HG03469 (cell line): ENCODE measurements at regions not wholly inside any gene's neighbourhood (a gene's known extent, or its start where the extent isn't known, plus 50 kb on each side); places are given as distances from the start of the nearest gene placed in this dataset.
A peak's percentile ranks its signal among the peaks of the same experiment; 100 is the strongest.

Experiments
- ATAC-seq: cut with Tn5 transposase; IDR thresholded peaks from one replicate; pipeline ENCODE4 v1.9.1; 2021; ENCODE audit warnings: mild to moderate bottlenecking, moderate library complexity, moderate number of reproducible peaks; ENCODE audit not compliant: unreplicated experiment

DNA sequence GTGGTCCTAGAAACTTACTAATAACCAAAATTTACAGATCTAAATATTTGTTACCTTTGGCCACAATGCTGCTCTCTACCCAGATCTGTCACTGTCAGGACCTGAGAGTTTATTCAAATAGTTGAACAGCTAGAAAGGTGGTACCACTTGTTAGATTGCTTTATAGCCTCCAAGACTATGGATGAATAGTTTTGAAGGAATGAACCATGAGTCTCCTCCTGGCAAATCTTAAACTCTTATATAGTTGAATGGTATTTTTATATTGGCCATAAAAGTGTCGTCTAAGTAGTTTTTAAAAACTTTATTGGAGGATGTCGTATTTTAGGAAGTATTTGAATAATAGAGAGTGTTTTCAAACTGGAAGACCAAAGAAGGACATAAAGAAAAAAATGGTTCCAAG lies 178.7 kb downstream of the AHR start:
- no peak for ATAC-seq

DNA sequence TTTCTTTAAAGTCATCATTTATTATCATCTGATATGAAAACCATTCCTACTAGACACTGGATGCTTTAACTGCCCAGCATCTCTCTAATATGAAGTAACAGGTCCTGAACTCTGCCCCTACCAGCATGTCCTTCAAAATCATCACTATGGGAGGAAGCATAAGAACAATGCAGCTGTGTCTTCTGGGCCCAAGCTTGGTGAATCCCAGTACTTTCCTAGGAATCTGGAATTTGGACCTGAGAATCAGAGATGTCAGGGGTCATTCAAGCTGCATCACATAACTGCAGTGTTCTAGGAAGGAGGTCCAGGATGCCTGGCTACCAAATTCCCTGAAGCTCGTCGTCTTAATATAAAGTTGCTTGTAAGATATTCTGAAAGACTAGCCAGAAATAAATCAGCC lies 182.7 kb downstream of the AHR start:
- ATAC-seq = no peak

DNA sequence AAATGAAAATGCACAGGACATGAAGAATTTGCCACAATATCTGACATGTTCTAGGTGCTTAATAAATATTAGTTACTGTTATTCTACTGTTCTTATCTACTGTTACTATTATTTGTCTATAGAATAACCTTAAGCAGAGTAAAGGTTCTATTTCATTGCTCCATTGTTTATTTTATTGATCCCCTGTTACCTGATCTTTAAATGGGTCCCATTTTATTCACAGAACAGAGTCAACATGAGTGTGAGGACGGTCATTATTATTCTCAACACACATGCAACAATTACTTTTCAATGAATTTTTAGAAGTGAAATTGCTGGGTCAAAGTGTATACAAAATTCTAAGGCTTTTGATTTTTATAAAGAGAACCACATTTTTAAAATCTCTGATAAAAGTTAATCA lies 186.9 kb downstream of the AHR start:
- ATAC-seq = no peak

DNA sequence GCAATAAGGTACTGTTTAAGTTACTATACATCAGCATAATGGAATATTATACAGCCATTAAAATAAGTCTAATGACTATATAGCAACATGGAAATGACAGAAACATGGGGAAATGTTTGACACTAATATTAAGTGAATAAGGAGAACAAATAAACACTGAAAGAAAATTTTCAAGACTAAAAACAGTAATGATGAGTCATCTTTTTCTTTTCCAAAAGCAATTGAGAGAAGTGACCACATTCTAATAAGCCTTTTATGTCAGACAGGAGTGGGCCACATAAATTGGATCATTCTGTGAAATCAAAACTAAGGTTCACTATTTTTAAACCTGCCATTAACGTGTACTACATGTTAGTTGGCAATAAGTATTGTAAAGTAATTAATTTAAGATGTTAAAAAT lies 187.5 kb downstream of the AHR start:
- ATAC-seq = no peak

DNA sequence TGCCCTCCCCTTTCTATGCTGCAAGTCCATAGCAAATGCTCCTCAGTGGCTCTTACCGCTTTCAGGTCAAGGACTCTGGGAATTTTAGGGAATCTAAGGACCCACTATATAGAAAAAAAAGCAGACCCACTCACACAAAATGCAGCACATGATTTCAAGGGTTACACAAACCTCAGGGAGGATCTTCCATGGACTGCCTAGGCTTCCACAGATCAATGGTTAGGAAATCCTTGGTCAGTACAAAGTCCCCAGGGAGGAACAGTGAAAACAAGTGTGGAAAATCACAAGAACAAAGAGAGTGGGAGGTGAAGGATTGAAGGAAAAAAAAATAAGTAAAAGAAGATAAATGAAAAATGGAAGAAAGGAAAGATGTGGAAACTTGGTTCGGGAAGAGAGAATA lies 188.4 kb downstream of the AHR start:
- ATAC-seq = no peak

DNA sequence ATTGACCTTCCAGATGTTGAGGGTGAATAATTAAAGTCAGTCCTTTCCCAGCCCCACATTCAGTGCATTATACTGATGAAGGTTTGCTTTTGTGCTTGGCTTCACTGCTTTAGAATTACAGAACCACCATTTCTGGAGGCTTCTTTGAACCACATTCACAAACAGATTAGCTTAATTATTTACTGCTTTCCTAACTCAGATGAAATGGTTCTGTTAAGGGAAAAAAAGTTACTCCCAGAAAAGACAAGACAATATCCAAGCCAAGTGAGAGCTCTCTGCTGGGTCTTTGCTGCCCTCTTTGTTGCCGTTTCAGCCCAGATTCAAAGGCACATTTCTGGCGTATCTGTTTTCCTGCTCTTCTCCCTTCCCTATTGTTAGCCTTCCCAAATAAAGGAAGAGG lies 188.9 kb downstream of the AHR start:
- no peak for ATAC-seq

DNA sequence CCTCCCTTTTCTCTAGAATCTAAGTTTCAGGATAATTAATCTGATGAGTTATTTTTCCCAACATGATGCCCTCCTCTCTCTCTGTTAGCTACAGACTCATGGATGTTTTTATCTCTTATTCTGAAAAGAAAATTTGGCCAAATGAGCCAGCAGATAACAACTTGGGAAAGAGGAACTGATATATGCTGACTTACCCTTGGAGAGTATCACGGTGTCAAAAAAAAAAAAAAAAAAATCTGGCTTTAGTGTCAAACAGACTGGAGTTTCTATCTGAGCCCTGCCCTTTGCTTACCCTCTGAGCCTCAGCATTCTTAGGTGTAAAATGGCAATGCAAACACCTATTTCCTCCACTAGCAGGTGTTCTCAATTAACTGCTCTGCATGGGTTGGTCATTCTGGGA lies 190.4 kb downstream of the AHR start:
- no peak for ATAC-seq

DNA sequence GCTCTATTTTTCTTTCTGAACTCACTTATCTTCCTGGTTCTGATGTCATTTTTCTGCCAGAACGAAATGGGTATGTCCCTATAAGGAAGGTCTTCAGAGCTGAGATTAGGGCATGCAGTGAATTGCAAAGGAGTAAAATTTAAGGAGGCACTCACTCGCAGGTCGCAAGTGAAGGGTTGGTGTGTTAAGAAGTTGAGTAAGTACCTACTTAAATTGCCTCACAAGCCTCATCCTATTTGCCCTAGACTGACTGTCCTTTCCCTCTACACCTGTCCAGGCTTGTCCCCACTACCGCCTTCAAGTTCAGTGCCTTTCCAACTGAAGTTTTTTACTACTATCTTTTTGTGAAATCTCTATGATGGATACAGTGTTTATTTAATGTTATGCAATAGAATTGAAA lies 191.5 kb downstream of the AHR start:
- ATAC-seq = no peak

DNA sequence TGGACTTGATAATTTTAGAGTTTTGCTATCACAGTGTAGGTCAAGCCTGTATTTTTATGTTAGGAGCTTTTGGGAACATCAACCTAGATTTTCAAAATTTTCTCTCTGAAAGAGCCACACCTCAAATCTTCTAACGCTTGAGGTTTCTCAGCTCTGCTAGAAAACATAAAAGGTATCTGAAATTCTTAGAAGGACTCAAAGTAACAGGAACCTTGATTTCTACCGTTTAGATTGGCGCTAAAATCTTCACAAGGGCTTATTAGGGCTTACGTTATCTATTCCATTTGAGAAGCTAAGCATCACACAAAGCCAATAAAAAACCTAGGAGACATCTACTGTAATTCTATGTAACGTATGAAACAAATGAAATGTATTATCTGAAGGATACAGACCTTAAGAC lies 192.4 kb downstream of the AHR start:
- ATAC-seq = no peak

DNA sequence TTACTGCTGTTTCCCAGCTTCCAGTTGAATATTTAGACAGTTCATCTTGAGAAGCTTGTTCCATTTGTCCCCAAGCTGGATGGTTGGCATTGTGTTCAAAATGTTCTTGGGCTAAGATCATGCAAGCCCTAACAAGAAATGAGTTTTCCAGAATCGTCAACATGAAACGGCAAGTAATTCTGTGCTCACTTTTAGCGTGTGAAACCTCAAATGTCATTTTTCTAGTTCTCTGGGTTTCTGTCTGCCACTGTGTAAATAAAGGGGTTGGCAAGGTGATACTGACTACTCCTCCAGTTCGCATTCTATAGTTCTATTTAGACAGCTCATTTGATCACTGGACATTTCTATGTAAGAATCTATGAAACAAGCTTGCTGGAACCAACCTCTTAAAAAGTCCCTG lies 194.0 kb downstream of the AHR start:
- ATAC-seq = no peak

DNA sequence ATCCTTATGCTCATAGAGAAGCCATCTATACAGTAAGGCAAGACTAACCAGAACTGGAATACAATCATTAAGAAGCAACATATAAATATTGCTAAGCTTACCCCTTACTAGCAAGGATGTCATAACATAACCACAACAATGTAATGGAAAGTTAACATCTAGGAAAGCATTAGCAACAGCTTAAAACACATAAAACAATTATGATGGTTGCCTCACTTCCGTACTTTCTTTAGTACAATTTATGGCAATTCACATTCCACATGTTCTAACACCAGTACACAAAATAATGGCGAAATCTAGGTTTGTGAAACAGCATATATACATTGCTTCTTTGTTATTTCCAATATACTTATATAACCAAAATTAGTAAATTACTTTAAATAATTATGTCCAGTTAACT lies 195.0 kb downstream of the AHR start:
- no peak for ATAC-seq

DNA sequence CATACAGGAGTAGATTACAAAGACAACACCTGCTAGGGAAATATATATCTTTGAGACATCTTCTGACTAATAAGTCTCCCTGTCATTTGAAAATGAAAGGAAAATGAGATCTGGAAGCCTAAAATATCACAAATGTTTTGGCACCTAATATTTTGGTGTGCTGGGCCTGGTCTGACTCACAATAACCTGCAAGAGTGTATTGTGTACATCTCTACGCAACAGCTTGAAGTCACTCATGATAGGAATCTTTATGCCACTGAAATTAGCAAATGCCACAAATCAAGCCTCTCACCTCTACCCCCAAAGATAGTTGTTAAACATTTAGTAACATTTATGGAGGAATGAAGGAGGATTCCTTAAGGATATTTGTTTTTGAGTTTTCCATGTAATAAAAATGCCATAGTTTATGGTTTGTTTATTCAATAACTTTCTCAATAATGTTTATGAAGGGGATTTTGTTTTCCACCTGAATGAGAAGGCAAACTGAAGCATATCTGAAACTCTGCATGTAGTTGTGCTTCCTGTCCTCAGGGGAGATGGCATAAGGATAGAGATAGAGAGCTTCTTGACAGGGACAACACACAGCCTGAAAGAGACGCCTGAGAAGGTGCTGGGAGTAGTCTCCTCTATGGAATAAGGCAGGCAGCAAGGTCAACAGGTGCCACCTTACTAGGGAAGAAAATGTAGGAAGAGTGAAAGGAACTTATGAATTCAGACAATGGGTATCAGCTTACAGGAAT lies 197.4 kb downstream of the AHR start:
- no peak for ATAC-seq

DNA sequence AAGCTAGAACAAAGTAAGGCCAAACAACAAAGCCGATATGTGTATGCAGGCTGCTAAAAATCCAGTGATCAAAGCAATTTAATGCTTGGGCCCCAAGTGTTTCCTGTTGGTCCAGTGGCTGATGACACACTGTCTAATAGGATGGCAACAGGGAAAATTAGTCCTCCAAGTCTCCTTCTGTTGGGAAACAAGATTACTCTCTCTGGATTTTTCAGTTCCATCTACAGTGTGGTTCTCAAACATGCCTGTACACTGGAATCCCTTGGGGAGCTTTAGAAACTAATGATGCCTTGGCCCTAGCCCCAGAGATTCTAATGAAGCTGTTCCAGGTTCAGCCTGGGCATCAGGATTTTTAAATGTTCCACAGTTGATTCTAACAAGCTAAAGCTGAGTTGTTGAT lies 198.7 kb downstream of the AHR start:
- ATAC-seq = no peak

DNA sequence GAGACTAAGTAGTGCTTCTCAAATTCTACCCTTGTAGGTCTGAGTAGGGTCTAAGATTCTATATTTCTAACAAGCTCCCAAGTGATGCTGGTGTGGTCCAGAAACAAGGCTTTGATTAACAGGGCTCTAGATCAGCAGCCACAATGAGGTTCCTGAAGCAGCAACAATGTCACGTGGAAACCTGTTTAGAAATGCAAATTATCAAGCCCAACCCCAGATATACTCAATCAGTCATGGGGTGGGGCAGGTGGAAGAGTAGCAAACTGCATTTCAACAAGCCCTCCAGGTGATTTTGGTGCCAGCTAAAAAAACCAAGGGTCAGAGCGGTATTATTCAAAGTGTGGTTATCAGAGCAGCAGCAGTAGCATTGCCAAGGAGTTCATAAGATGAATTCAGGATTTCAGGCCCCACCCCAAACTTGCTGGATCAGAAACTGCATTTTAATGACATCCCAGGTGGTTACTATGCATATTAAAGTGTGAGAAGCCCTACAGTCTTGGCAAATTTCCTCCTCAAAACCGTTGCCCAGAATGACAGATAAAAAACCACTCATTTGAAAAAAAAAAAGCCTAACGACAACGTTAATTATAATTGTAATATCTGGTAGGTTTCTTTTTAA lies 199.2 kb downstream of the AHR start:
- ATAC-seq = no peak

DNA sequence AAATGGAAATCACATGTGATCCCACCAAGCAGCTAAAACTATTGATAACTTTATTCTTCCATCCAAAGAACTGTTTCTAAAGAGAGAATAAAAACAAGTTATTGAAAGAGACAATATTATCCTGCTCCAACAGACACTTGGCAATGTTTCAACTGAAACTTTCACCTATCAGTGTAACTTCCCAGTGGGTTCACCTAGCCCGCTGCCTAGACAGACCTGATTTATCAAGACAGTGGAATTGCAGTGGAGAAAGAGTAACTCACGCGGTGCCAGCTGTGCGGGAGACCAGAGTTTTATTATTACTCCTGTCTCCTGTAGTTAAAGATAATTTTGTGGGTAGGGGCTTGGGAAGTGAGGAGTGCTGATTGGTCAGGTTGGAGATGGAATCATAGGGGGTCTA lies 199.8 kb downstream of the AHR start:
- ATAC-seq = no peak

DNA sequence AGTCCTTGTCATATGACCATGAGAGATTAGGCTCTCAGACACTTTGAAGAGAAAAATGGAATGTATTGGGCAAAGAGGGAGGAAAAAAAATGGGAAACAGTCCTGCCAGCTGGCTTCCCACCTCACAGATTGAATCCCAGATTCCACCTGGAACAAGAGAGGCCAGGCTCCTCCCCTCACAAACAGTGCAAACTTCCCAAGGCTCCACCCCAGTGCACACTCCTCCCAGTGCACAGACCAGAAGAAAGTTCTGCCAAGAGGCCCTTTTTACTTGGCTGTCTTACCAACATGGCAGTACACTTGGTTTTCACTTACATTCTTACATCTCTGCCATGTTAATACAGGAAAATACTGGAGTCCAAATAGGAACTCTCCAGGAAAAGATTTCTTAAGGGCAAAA lies 202.3 kb downstream of the AHR start:
- ATAC-seq = no peak

DNA sequence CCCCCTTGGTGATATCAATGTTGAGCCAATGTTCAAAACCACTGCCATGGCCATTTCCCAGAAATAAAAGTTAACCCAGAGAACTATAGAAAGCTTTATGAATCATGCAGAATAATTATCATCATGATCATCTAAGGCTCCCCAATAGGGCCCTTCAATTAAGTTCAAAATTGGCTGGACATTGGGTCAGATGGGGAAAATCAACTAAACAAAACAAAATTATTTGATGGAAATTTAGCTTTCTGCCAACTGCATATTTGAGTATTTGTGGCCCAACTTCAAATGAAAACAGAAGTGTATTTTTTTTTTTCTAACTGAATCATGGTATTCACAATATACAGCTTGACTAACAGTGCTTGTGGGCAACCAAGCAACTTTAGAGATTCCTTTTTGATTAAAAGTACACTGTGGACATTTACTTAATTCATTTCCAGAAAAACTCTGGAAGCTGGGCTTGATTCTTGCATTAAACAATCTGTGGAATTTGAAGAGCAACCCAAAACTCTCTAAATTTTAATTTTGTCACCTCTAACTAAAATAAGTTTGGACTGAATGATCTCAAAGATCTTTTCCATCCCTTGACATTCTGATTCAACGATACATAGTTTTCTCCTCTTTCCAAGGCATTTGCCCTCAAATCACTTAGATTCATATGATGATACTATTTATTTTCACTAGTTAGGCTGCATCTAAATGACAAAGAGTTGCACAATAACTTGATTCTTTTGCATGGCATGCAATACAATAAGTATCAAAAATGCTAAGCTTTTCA lies 203.2 kb downstream of the AHR start:
- no peak for ATAC-seq

DNA sequence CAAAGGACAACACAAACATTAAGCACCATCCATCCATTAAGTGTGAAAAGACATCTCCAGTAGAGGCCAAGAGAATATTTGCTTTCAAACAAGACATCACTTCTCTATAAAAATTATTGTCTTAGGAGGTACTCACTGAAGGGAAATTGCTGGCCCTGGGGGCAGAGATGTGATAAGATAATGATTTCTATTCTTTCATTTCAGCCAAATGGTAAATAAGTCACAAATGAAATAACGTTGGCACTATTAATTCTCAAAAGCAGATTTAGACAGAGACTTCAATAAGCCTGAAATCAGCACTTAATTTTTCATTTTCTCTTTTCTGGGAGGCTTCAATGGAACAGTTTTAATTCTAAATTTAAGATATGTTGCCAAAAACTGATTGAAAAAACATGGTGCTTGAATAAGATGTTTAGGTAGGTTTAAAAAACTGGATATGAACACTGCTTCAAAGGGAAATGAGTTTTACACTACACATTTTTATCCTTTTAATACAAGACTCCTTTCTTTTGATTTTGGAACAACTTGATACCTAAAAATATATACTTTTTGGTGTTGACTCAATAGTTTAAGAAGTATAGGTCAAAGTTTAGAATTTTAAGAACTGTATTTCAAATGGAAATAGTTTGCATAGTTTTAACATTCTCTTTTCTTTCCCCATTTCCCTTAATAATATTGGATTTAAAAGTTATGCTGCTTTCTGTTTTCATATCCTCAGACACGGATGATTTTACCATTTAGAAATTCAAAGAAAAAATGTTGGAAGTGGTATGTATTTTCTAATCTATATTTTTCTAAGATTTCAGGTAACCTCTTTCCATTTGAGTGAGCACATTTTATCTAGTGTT lies 204.0 kb downstream of the AHR start:
- ATAC-seq = no peak

DNA sequence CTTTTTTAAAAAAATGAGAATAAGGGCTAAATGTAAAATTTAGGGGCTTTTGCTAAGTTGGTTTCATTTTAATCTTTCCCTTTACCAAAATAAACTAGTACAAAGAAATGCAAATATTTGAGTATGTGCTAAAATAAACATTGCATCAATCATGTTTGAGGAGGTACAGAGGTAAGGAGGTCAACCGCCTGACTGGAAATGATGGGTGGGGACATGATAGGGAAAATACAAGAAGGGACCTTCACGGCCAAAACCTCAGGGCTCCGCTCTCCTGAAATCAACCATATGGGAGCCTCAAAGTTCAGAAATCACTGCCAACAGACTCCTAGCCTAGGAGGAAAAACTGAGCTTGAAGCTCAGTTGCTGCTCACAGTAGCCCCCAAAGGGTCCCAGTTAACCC lies 207.6 kb downstream of the AHR start:
- ATAC-seq = peak; percentile 63

DNA sequence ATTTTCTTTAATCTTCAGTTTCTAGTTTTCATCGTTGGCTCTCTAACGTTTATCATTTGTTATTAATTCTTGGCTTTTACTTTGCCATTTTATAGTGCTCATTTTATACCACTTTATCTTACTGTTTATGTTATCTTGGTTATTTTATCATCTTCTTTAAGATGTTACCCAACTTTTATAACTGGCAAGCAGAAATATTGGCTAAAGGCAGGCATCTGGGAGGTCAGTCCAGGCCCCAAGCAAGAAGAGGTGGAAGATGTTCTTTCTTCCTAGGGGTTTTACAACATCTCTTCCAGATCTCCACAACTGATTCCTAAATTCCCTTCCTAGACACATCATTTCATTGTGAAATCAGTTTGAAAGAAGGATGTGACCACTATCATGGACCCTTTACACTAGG lies 208.1 kb downstream of the AHR start:
- ATAC-seq = no peak

DNA sequence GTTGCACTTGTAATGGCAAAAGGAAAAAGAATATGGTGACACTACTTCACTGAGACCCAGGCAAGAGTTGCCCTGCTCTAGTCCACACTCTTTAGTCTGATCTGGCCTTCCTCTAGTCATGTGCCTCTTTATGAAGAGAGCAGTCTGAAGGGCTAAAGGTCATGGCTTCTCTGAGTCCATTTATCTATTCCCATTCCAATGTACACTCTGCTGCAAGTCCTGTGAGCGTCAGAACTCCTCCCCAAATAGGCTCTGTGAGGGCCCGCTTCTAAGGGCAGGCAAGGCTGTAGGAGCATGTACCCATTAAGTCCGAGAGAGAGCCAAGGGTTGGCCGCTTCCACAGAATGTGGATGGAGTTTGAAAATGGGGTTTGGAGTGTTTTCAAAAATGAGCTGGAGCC lies 209.3 kb downstream of the AHR start:
- no peak for ATAC-seq
